Type B pancreatic cell (in vitro differentiated cells): ENCODE measurements at regions not wholly inside any gene's neighbourhood (a gene's known extent, or its start where the extent isn't known, plus 50 kb on each side); places are given as distances from the start of the nearest gene placed in this dataset.

ENCODE experiments used
- DNase-seq: peaks from one replicate; pipeline ENCODE4 v3.0.0; 2021; ENCODE audit warnings: mixed read lengths; ENCODE audit not compliant: unreplicated experiment; ENCODE audit errors: extremely low spot score
- H3K27ac Mint-ChIP-seq: 2 replicates; pipeline ENCODE4 v1.8.0; 2021; ENCODE audit warnings: mild to moderate bottlenecking, mixed read lengths
- H3K27me3 Mint-ChIP-seq: 2 replicates; pipeline ENCODE4 v1.8.0; 2021; ENCODE audit warnings: mixed read lengths
- H3K36me3 Mint-ChIP-seq: 2 replicates; pipeline ENCODE4 v1.8.0; 2021; ENCODE audit warnings: mixed read lengths
- H3K4me1 Mint-ChIP-seq: one replicate; pipeline ENCODE4 v1.8.0; 2021; ENCODE audit warnings: mixed read lengths; ENCODE audit not compliant: unreplicated experiment
- H3K4me3 Mint-ChIP-seq: 2 replicates; pipeline ENCODE4 v1.8.0; 2021; ENCODE audit warnings: mild to moderate bottlenecking, mixed read lengths
- H3K9me3 Mint-ChIP-seq: 2 replicates; pipeline ENCODE4 v1.8.0; 2021; ENCODE audit warnings: mixed read lengths
- CTCF ChIP-seq: fragments of 200-600 bp; sonication (generic); conservative IDR thresholded peaks from 2 replicates; pipeline ENCODE4 v1.5.0; 2021; ENCODE audit warnings: antibody characterized with exemption, mild to moderate bottlenecking

- no peak for DNase-seq
- Mint-ChIP-seq H3K9me3 (peaks cover 4% of the 10 kb centered on the region), H3K4me3 (no peak overlapping the region), H3K27me3 (peaks cover 4% of the 10 kb centered on the region), H3K4me1 (peaks cover 32% of the 10 kb centered on the region), H3K36me3 (no peaks in the 10 kb centered on the region), H3K27ac (no peak overlapping the region)
- no peak for TF ChIP-seq CTCF
These were observed 172.8 kb downstream of the SMIM20 start for GRCh38 chr4:26086621-26087441.

GRCh38 chr4:26088433-26088928 is 174.5 kb downstream of the SMIM20 start:
- Mint-ChIP-seq H3K27me3 (peaks cover 4% of the 10 kb centered on the region), H3K4me3 (no peak overlapping the region), H3K27ac (no peak overlapping the region), H3K9me3 (peaks cover 4% of the 10 kb centered on the region), H3K4me1 (peaks cover 32% of the 10 kb centered on the region), H3K36me3 (no peaks in the 10 kb centered on the region)
- no peak for DNase-seq
- TF ChIP-seq CTCF = no peak

GRCh38 chr4:26093551-26093950 is 179.5 kb downstream of the SMIM20 start:
- no peak for DNase-seq
- TF ChIP-seq CTCF = no peak
- Mint-ChIP-seq H3K9me3 (peaks cover 19% of the 10 kb centered on the region), H3K27ac (no peak overlapping the region), H3K36me3 (no peaks in the 10 kb centered on the region), H3K4me1 (no peaks in the 10 kb centered on the region), H3K4me3 (no peak overlapping the region), H3K27me3 (peaks cover 16% of the 10 kb centered on the region)

- no peaks in the 10 kb centered on the region for H3K36me3 Mint-ChIP-seq
- DNase-seq = no peak
- H3K9me3 Mint-ChIP-seq = peaks cover 21% of the 10 kb centered on the region
- peaks cover 16% of the 10 kb centered on the region for H3K27me3 Mint-ChIP-seq
- no peak overlapping the region for H3K4me3 Mint-ChIP-seq
- no peaks in the 10 kb centered on the region for H3K4me1 Mint-ChIP-seq
- H3K27ac Mint-ChIP-seq = no peak overlapping the region
- no peak for TF ChIP-seq CTCF
These were observed 180.1 kb downstream of the SMIM20 start for GRCh38 chr4:26094076-26094475.

GRCh38 chr4:26094911-26095310 is 180.9 kb downstream of the SMIM20 start:
- H3K27ac Mint-ChIP-seq = no peak overlapping the region
- no peaks in the 10 kb centered on the region for H3K36me3 Mint-ChIP-seq
- H3K4me1 Mint-ChIP-seq = no peaks in the 10 kb centered on the region
- peaks cover 16% of the 10 kb centered on the region for H3K27me3 Mint-ChIP-seq
- no peak for TF ChIP-seq CTCF
- no peak overlapping the region for H3K4me3 Mint-ChIP-seq
- peaks cover 21% of the 10 kb centered on the region for H3K9me3 Mint-ChIP-seq
- DNase-seq = no peak
